Stimulated activated CD4-positive, alpha-beta T cell treated with anti-CD3 and anti-CD28 coated beads, Interleukin-2, amount 100 ng/mL, for 4 hours (primary cell): ENCODE measurements at regions not wholly inside any gene's neighbourhood (a gene's known extent, or its start where the extent isn't known, plus 50 kb on each side); places are given as distances from the start of the nearest gene placed in this dataset.
"Not testable (repeated sequence)": the region's sequence is repeated elsewhere in the genome, so short reads cannot be mapped to it uniquely, and the experiment has no call there.

ENCODE experiments used
- DNase-seq: peaks from one replicate; pipeline ENCODE4 v3.0.0-alpha.2; 2020; ENCODE audit warnings: low read depth

DNA sequence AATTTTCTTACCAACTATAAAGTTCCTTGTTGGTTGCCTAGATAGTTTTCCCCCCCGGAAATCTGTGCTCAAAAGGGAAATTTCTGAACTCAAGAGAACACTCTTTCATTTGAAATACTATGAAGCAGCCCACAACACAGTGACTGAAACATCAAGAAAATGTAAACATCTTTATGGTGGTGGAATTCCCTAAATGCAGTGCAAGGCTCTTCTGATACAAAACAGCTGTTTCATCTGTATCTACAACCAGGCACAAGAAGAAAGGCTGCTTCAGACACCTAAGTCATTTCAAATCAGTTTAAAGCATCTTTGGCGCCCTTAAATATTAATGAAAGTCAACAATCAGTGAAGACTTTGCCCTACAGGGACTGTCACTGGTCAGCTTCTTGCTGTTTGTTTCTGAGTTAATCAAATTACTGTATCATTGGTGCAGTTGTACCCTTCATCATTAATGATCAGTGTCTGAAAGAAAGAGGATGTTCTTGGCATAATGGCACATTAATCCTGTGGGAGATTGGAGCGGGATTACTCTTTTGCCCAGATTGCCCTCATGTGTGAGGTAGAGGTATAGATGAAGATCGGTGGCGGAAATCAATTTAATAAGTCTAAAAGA is 947.0 kb downstream of the NR2F1-AS1 start:
- no peak for DNase-seq

DNA sequence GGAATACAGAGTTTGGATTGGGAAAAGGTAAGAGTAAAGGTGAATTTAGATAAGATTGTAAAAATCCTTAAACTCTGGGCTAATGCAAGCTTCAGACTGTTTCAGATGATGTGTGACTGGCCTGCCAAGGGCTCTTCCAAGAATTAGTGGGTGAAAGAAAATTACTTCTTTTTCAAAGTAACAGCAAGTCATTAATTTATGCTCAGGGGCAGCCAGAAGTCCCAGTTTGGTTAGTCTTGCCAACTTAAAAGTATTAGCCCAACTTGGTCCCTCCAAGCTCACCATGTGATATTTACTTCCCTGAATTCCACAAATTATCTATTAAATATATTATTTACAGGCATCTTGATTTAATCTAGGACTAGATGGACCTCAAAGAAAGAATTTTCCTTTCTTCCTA is 947.8 kb downstream of the NR2F1-AS1 start:
- DNase-seq, result no peak

DNA sequence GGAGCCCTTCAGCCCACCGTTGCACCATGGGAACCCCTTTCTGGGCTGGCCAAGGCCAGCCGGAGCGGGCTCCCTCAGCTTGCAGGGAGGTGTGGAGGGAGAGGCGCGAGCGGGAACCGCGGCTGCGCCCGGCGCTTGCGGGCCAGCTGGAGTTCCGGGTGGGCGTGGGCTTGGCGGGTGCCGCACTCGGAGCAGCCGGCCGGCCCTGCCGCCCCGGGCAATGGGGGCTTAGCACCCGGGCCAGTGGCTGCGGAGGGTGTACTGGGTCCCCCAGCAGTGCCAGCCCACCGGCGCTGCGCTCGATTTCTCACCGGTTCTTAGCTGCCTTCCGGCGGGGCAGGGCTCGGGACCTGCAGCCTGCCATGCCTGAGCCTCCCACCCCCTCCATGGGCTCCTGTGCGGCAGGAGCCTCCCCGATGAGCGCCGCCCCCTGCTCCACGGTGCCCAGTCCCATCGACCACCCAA is 949.8 kb downstream of the NR2F1-AS1 start:
- not testable (repeated sequence) for DNase-seq

DNA sequence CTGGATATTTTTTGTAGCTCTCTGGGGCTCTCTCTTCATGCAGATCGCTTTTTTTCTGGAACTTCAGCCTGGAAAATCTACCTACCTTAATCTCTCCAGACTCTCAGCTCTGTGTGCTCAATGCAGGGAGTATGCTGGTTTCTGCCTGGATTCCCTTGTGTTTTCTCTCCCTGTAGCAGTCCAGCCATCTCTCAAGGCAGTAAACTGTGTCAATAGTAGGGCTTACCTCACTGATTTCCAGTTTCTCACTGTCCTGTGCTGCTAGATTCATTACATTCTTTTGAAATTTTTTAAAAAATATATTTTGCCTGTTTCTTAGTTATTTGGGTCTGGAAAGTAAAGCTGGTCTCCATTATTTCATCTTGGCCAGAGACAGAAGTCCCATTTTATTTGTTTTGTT is 951.4 kb downstream of the NR2F1-AS1 start:
- no peak for DNase-seq

DNA sequence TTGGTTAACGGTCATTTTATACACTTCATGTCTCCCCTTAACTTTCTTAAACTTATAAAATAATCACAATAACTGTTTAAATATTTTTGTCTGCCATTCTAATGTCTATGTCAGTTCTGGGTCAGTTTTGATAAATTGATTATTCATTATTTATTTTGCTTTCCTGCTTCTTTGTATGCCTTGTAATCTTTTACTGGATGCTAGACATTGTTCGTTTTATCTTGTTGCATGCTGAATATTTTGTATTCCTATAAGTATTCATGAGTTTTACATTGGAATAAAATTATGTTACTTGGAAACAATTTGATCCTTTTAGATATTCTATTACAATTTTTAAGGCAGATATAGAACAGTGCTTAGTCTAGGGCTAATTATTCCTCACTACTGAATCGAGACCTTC is 952.0 kb downstream of the NR2F1-AS1 start:
- DNase-seq, result no peak

DNA sequence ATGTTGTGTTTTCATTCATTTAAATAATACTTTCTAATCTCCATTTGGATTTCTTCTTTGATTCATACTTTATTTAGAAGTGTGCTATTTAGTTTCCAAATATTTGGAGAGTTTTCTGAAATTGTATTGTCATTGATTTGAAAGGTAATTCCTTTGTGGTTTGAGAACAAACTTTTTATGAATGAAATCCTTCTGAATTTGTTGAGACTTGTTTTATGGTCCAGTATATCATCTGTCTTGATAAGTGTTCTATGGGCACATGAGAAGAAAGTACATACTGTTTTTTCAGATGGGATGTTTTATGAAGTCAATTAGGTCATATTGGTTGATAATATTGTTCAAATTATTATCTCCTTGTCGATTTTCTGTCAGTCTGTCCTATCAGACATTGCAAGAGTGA is 953.8 kb downstream of the NR2F1-AS1 start:
- DNase-seq, result no peak

DNA sequence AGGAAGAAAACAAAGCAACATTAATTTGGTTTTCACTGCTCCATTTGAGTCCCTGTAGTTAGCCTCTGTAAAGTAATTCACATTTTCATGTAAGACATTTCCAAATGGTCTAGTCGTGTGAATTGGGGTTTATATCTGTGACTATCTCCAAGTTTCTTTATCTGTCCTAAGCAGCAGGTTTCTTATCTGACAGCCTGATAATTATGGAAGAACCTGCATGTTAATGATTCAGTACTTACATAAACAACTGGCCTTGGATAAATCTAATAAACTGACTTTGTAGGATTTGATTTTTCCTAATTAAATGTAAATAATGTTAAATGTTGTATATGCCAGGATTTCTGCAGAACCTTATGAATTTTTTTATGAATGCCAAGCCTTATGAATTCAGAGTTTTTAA is 964.9 kb downstream of the NR2F1-AS1 start:
- no peak for DNase-seq

DNA sequence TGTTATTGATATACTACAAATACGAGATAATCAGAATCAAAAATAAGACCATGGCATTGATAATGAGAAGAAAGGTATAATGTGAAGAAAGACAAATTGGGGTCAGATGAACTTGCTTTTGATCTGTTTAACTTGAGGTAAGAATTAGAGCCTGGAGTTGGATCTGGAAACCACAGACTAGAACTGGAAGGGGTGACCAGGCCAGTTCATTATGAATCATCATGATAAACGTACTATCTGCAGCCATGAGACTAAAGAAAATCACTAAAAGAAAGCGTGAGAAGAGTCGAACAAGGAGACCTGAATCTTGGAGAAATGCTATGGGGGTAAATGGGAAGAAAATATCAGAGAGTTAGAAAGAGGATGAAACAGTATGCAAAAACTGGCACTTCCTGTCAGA is 967.5 kb downstream of the NR2F1-AS1 start:
- DNase-seq, result no peak

DNA sequence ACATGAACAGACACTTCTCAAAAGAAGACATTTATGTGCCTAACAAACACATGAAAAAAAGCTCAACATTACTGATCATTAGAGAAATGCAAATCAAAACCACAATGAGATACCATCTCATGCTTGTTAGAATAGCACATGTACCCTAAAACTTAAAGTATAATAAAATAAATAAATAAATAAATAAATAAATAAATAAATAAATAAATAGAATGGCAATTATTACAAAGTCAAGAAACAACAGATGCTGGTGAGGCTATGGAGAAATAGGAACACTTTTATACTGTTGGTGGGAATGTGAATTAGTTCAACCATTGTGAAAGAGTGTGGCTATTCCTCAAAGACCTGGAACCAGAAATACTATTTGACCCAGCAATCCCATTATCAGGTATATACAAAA is 970.6 kb downstream of the NR2F1-AS1 start:
- DNase-seq, result not testable (repeated sequence)

DNA sequence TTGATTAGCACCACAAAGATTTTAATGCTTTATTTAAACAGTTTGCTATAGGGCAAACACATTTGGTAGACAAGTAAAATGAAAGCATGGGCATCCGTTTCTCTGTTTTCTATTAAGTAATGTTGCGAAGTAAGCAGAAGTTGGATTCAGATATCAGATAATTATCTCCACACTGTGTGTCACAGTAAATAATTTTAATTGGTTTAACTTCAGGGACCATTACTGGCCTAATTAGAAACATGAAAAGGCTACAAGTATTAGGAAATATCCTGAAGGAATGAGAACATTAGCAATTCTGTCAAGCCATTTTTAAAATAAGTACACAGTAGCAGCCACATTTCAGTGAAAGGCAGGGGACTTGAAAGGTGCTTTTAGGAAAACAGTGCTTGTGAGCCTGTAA is 975.4 kb downstream of the NR2F1-AS1 start:
- DNase-seq, result no peak

DNA sequence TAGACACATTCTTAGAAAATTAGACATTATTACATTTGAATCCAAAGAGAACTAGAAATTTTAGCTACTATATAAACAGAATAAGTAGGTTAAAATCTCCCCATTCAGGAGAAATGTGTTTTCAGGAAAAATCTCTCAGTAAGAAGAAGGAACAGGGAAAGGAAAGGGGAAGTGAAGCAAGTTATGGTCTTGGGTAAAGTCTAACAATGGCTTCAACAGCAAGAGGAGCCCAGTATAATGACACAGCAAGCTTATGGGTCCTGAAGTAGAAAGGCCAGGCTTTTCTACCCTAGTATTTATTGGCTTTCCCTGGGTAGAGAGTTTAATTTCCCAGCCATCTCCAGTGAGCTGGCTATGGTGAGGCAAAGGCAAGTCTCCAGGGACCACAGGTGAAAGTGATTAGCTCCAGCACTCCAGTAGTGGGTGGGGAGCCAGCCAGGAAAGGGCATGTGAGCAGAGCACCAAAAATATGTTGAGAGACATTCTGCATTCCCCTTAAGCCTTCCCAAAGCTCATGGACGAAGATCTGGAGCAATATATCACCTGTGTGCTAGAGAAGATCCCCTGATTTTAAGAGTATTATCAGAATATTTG is 981.7 kb downstream of the NR2F1-AS1 start:
- no peak for DNase-seq

DNA sequence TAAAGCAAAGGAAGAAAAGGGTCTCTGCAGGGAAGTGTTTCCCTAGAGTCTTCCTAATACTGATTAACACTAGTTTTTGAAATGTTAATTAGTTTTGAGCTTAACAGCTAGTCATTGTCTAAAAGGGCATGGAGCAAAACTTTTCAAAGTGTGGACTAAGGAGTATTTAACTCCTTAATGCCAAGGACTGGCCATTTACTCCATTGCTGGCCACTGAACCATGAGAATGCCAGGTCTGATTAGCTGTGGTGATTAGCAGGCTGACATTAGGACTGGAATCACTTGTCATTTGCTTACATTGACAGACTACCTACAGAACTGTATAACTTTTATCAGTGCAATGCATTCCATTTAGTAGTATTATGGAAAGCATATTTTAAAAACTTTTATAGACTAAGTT is 987.0 kb downstream of the NR2F1-AS1 start:
- DNase-seq, result no peak

DNA sequence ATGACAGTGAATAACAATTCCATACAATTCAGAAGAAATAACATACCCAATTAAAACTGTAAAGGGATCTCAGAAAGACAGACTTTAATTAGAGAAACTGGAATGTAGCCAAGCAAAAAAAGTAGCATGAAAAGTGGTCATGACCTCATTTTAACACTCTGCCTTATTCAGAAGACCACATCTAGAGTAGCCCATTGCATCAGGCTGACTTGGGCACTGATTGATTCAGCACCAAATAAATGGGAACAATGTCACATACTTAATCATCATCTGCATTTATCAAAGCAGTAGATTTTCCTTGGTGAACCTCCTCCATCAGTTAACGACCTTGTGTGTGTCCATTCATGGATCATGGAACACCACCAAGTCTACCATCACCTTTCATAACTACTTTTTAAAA is 992.1 kb downstream of the NR2F1-AS1 start:
- DNase-seq, result no peak

DNA sequence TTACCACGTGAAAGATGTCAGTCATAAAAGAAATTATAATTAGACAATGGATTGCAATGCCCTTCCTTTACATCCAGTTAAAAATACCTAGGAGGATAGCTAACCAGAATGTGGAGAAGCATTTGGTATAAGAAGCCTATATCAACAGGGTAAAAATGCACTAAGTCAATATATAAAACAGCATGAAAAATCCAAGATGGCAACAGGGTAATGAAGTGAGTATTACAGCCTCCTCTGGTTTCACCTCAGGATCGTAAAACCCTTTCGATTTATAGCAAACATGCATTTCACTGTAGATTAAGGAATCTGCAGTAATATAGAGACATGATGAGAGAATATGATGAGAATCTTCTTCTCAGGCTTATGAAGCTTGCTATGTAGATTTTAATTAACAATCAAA is 999.3 kb downstream of the NR2F1-AS1 start:
- DNase-seq, result no peak

DNA sequence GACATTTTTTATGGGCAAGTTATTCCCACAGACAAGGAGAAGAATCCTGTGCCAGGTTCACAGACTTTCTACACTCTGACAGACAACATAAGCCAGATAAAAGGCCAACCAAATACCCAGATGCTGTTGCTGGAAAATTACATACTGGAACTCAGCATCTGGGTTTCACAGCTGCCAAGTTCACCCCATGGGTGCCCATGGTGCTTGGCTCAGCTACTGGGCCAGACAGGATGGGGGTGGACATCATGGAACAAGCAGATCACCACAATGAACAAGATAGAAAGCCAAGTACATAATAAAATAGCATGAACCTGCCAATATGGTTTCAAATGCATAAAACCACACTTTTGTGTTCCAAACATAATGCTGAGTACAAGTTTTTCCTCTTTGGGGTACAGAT is 999.8 kb downstream of the NR2F1-AS1 start:
- DNase-seq, result no peak

DNA sequence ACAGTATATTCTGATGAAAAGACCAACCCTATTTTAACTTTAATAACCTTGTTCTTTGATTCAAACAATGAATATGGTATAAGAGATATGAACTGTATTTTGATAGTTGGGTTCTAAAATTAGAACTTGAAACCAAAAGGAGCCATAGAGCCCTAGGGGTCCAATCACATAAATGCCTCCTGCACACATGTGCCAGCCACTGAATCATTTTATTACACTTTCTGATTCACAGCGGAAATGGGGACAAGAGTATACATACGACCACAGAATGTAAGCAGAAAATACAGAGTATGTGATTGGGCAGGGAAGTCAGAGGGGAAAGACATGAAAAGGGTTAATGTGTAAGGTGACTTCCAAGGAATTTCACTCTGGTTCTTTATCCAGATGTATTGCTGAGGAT is 1000.2 kb downstream of the NR2F1-AS1 start:
- no peak for DNase-seq

DNA sequence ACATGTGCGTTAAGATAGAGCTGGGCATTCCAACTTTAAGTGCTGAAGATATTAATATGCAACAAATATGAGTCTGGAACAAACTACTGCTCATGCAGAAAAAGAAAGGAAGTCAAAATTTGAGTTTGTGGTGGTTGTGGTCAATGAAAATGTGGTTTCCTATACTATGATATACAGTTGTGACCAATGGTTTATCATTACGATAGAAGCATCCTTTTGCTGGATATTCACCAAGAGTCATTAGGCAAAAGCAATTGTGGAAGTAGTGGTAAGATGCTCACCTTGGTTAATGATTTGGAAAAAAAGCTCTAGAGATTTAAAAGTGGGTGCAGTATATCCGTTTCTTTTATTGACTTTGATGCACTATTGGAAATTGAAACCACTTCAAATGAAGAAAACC is 1007.0 kb downstream of the NR2F1-AS1 start:
- DNase-seq, result no peak

DNA sequence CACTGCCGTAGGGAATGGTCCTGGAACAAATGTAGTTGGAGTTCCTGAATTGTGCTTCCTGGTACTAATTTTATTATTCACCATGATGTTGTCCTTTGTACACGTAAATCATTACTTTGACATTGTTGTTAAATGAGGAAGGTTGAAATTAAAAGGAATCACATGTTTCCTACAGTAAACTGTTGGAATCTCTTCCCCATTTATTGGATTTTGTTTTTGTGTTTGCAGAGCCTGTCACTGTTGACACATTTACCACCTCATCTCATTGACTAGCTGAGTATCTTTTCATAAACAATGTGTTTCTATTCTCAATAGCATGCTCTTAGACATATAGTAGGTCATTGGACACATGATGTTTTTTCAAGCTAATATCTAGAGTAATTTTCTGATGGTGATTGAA is 1012.5 kb downstream of the NR2F1-AS1 start:
- no peak for DNase-seq

DNA sequence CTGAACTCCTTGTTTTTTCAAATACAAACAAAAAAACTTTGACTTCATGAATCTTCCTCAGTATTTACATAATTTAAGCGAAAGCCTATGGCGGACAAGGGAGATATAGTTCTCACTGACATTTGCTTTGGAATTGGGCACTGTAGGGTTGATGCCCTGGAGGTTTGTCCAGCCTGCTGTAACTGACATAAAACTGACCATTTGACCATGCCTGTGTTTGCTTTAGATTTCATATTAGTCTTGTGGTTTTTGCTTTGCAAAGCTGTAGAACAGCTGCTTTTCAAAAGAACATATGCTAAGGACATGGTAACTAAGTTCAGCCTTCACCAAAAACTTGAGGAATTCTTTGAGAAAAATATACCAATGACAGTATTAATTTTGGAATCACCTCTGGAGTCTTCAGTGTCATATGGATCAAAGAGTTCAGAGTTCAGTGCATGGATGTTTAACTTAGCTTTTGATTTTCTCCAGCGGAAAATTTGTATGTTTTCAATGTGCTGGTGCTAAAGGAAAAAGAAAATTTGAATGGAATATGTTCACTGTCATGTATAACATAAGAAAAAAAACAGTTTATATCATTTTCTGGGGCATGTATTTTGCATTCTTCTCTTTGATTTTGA is 1013.1 kb downstream of the NR2F1-AS1 start:
- DNase-seq, result no peak

DNA sequence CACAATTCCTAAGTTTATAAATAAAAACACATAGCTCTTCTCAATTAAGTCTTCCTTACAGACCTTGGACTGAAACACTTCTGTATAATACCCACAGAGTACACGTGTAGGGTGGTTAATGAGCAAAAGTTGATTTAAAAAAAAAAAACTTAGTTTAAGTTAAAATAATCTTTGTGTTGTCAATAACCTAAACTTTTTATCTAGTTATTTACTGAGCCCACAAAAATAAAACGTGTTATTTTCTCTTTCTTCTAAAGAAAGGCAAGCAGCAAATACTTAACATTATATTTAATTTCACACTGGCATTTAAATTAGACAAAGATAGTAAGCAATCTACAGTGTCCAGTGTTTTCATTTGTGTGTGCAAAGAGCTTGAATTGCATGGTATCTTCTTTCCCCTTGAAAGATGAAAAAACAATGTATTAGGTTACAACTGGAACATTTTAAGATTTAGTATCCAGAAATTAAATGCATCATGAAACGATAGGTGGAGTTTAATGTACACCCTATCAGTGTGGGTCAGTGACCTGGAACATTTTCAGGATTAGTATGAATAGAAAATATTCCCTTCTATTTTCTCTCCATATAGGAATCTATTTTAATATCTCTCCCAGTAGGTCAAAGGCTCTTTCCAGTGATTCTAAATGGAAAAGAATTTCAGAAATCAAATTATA is 1014.8 kb downstream of the NR2F1-AS1 start:
- DNase-seq, result no peak

DNA sequence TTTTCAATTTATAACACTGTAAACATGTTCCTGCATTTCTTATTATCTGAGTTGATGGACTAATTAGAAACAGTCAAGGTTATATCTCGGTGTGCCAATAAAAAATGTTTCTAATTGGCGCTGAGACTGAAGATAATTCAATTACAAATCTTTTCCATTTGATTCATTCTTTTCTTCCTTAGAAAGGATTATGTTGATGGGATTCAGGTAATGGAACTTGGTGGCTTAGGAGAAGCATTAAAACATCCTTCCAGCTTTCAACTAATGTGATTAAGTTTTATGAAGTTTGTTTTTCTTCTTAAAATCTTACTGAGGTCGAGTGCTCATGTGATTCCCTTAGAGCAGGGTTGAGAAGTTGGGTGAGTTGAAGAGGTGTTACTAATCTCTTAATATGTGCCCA is 1015.3 kb downstream of the NR2F1-AS1 start:
- no peak for DNase-seq

DNA sequence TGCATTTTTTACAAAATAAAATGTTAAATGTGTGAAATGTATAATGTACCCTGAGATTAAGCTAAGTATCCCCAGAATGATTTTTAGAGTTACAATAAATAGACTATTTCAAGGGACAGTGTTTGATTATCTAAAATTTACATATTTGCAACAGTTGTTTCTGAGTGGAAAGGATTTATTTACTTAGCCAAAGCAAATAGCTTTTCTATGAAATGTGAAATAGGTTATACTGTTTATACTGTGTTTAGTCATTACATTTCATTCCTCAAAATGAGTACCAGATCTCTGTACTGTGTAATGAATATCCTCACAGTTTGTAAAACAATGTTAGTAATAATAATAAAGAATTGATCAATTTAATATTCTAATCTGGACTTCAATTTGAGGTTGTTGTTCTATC is 1019.0 kb downstream of the NR2F1-AS1 start:
- no peak for DNase-seq

DNA sequence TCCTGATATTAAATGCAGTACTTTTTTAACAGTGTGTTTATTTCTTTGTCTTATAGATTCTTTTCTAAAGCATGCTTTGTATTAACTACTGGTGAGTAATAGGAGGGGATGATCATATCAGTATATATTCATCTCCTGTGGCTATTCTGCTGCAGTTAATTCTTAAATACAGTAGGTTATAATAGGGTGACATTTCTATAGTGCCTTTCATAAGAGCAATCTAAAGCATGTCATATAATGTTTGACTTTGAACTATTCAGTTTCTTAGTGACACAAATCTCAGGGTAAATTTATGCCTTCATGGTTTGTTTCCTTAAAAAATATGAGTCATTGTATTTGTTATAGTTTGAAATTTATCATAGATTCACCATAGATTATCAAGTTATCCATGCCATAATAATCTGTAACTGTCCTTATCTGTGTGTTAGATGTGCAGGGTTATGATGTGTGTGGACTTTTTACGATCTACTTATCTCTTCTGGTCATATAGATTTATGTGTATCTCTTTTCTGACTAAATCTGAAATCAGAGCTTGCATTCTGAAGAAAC is 1019.5 kb downstream of the NR2F1-AS1 start:
- DNase-seq, result no peak
